ENCODE measurements at regions not wholly inside any gene's neighbourhood (a gene's known extent, or its start where the extent isn't known, plus 50 kb on each side); places are given as distances from the start of the nearest gene placed in this dataset.

DNA sequence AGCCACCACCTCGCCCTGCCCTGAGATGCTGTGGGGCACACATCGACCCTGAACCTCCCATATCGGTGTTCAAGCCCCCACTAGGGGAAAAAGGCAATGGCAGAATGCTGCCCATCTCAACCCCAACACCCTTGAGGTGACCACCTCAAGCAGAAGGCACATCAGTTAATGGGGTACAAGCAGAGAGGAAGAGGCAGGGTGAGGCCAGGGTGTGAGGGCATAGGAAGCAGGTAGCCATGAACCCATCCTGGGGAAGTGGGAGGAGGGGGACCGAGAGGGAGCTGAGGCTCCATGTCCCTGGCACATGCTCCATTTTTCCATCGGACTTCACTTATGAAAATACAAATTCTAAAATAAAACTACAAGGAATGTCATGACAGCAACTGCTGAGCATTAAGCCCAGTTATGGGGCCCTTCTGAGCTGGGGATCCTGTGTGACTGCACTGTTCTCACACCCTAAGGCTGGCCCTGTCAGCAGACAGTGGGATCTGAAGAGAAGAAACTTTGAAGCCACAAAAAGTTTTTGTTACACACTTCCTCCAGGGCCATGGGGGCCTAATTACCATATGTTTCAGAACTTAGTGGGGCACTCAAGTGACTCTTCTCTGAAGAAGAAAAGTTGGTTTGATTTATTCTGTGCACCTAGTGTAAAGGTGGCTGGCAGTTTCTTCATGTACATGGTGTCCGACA, 68.2 kb upstream of the FAM241A start:
- TF ChIP-seq, protein P1, sequence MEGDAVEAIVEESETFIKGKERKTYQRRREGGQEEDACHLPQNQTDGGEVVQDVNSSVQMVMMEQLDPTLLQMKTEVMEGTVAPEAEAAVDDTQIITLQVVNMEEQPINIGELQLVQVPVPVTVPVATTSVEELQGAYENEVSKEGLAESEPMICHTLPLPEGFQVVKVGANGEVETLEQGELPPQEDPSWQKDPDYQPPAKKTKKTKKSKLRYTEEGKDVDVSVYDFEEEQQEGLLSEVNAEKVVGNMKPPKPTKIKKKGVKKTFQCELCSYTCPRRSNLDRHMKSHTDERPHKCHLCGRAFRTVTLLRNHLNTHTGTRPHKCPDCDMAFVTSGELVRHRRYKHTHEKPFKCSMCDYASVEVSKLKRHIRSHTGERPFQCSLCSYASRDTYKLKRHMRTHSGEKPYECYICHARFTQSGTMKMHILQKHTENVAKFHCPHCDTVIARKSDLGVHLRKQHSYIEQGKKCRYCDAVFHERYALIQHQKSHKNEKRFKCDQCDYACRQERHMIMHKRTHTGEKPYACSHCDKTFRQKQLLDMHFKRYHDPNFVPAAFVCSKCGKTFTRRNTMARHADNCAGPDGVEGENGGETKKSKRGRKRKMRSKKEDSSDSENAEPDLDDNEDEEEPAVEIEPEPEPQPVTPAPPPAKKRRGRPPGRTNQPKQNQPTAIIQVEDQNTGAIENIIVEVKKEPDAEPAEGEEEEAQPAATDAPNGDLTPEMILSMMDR (IDR thresholded peaks at IDR 0.05): no peak
- TF ChIP-seq POLR2A (IDR thresholded peaks at IDR 0.05): no peak
